ENCODE measurements at regions not wholly inside any gene's neighbourhood (a gene's known extent, or its start where the extent isn't known, plus 50 kb on each side); places are given as distances from the start of the nearest gene placed in this dataset.

DNA sequence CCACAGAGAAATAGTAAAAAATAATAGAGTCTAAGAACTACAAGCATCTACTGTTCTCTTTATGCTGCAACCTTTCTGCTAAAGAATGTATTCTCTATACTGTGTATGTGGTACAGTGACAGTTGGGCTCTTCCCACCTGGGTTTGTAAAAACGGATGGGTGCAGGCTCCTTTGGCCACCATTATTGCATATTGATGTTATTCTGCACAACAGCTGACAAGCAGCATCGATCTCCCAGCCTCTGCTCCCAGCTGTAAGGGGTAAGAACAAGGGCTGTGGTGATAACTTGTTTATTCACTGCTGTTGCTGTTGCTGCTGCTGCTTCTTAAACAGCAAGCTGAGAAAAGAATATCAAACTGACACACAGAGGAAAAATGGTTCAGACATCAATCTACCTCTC, 56.1 kb downstream of the KCNRG start:
- H3K27ac ChIP-seq (ENCODE audit: low read length): no peak overlapping the region
- peaks cover 7% of the 10 kb centered on the region for H3K4me1 ChIP-seq (ENCODE audit: control insufficient read depth, insufficient read depth, low read length)
- WGBS (ENCODE audit: insufficient coverage): 25% methylated on average over 2 of the region's 2 CpGs
- Mint-ChIP-seq H3K27ac (peak overlapping the region; percentile 71 to 86), H3K4me1 (peaks cover 44 to 57% of the 10 kb centered on the region in 2 donors), H3K27me3 (ENCODE audit: low read depth in 2 of 2) (no peaks in the 10 kb centered on the region), H3K4me3 (peak overlapping the region; percentile 65), H3K9me3 (no peaks in the 10 kb centered on the region), H3K36me3 (no peaks in the 10 kb centered on the region)
- DNase-seq: no peak
- H3K4me3 ChIP-seq (ENCODE audit: low read length): no peak overlapping the region
- peak in 1 of 3 donors; percentile 24 for ATAC-seq
- TF ChIP-seq, protein P1, sequence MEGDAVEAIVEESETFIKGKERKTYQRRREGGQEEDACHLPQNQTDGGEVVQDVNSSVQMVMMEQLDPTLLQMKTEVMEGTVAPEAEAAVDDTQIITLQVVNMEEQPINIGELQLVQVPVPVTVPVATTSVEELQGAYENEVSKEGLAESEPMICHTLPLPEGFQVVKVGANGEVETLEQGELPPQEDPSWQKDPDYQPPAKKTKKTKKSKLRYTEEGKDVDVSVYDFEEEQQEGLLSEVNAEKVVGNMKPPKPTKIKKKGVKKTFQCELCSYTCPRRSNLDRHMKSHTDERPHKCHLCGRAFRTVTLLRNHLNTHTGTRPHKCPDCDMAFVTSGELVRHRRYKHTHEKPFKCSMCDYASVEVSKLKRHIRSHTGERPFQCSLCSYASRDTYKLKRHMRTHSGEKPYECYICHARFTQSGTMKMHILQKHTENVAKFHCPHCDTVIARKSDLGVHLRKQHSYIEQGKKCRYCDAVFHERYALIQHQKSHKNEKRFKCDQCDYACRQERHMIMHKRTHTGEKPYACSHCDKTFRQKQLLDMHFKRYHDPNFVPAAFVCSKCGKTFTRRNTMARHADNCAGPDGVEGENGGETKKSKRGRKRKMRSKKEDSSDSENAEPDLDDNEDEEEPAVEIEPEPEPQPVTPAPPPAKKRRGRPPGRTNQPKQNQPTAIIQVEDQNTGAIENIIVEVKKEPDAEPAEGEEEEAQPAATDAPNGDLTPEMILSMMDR (IDR thresholded peaks at IDR 0.05): no peak
- intact Hi-C loops (cut with micrococcal nuclease): no loop called here
- no peaks in the 10 kb centered on the region for H3K9me3 ChIP-seq (ENCODE audit: control insufficient read depth, insufficient read depth, low read length)
- H3K27me3 ChIP-seq (ENCODE audit: control insufficient read depth, insufficient read depth, low read length): no peaks in the 10 kb centered on the region
- peaks cover 9% of the 10 kb centered on the region for H3K36me3 ChIP-seq (ENCODE audit: control insufficient read depth, insufficient read depth, low read length)

DNA sequence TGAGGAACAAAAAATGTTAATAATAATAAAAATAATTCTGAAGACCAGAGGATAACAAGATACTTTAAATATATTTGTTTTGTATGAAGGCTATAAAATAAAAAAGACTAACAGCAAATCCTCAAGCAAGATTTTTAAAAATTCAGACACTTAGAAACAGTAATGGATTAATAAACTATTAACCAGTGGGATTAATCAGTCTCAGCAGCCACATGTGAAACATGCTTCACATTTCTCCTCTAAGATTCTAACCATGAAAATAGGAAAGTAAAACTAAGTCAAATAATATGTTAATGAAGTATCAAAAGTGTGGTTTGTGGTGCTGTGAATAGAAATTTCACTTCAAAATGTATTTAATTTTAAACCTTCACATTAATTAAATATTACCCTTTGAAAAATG, 57.4 kb downstream of the KCNRG start:
- no peak overlapping the region for H3K27ac ChIP-seq (ENCODE audit: low read length)
- H3K4me3 ChIP-seq (ENCODE audit: low read length): no peak overlapping the region
- peaks cover 5% of the 10 kb centered on the region for H3K36me3 ChIP-seq (ENCODE audit: control insufficient read depth, insufficient read depth, low read length)
- Mint-ChIP-seq H3K9me3 (no peaks in the 10 kb centered on the region), H3K27me3 (ENCODE audit: low read depth in 2 of 2) (no peaks in the 10 kb centered on the region), H3K4me1 (peaks cover 46 to 66% of the 10 kb centered on the region in 2 donors), H3K27ac (peak overlapping the region in 1 of 2 donors; percentile 86), H3K4me3 (peak overlapping the region; percentile 28), H3K36me3 (no peaks in the 10 kb centered on the region)
- TF ChIP-seq, protein P1 (IDR thresholded peaks at IDR 0.05): no peak
- no peaks in the 10 kb centered on the region for H3K9me3 ChIP-seq (ENCODE audit: control insufficient read depth, insufficient read depth, low read length)
- no peak for DNase-seq
- peak in 1 of 3 donors; percentile 33 for ATAC-seq
- H3K4me1 ChIP-seq (ENCODE audit: control insufficient read depth, insufficient read depth, low read length): peaks cover 7% of the 10 kb centered on the region
- H3K27me3 ChIP-seq (ENCODE audit: control insufficient read depth, insufficient read depth, low read length): no peaks in the 10 kb centered on the region
- intact Hi-C loops (cut with micrococcal nuclease): no loop called here

DNA sequence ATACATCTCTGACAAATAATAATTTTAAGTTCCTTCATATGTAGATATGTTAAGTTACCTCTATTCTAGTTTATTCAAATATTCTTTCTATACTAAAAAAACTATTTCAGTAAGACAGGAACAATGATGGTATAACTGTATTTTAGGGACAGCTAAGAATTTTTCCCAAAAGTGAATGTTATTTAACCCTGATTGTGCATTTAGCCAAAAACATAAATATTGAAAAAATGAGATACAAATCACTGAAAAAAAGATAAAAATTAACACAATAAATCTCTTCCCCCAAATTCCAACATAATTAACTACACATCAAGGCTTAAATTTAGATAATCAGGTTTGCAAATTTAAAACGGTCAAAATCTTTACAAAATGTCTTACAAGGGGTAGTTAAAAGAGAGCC, 58.1 kb downstream of the KCNRG start:
- peaks cover 46 to 69% of the 10 kb centered on the region in 2 donors for H3K4me1 Mint-ChIP-seq
- H3K9me3 Mint-ChIP-seq: no peaks in the 10 kb centered on the region
- ATAC-seq: no peak
- no peaks in the 10 kb centered on the region for H3K36me3 ChIP-seq (ENCODE audit: control insufficient read depth, insufficient read depth, low read length)
- H3K27ac ChIP-seq (ENCODE audit: low read length): no peak overlapping the region
- no peak overlapping the region for H3K4me3 Mint-ChIP-seq
- no peak for DNase-seq
- peaks cover 7% of the 10 kb centered on the region for H3K4me1 ChIP-seq (ENCODE audit: control insufficient read depth, insufficient read depth, low read length)
- no peaks in the 10 kb centered on the region for H3K36me3 Mint-ChIP-seq
- H3K4me3 ChIP-seq (ENCODE audit: low read length): no peak overlapping the region
- H3K9me3 ChIP-seq (ENCODE audit: control insufficient read depth, insufficient read depth, low read length): no peaks in the 10 kb centered on the region
- TF ChIP-seq, protein P1 (IDR thresholded peaks at IDR 0.05): no peak
- WGBS (ENCODE audit: insufficient coverage): no CpG with 5 or more reads among the region's 1 CpG
- no peaks in the 10 kb centered on the region for H3K27me3 Mint-ChIP-seq (ENCODE audit: low read depth in 2 of 2)
- H3K27me3 ChIP-seq (ENCODE audit: control insufficient read depth, insufficient read depth, low read length): peaks cover 2% of the 10 kb centered on the region
- H3K27ac Mint-ChIP-seq: peak overlapping the region; percentile 58 to 86
- intact Hi-C loops (cut with micrococcal nuclease): no loop called here

DNA sequence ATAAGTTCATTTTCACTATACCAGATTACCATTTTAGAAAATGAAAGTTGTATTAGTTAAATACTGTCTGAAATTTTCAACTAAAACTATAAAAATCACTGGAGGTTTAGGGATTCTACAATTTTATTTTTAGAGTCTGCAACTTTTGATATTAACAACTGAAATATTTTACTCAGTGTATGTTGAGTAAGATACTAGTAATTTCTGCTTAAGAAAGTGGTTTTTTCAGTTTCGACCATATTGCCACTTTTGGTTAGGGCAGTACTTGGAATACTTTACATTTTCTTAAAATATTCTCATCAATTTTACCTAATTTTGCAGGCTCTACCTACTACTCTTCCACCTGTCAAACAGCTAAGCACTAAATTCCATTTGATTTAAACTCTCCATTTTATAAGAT, 59.6 kb downstream of the KCNRG start:
- H3K9me3 Mint-ChIP-seq: no peaks in the 10 kb centered on the region
- ATAC-seq: no peak

More for the DNA sequence above, 59.6 kb downstream of the KCNRG start:
- Histone ChIP-seq H3K9me3 (ENCODE audit: control insufficient read depth, insufficient read depth, low read length) (no peaks in the 10 kb centered on the region), H3K27me3 (ENCODE audit: control insufficient read depth, insufficient read depth, low read length) (peaks cover 2% of the 10 kb centered on the region), H3K36me3 (ENCODE audit: control insufficient read depth, insufficient read depth, low read length) (no peaks in the 10 kb centered on the region), H3K27ac (ENCODE audit: low read length) (no peak overlapping the region), H3K4me3 (ENCODE audit: low read length) (no peak overlapping the region), H3K4me1 (ENCODE audit: control insufficient read depth, insufficient read depth, low read length) (peaks cover 7% of the 10 kb centered on the region)
- Mint-ChIP-seq H3K36me3 (no peaks in the 10 kb centered on the region), H3K4me3 (peak overlapping the region; percentile 13), H3K27me3 (ENCODE audit: low read depth in 2 of 2) (no peaks in the 10 kb centered on the region), H3K4me1 (peaks cover 36 to 61% of the 10 kb centered on the region in 2 donors), H3K27ac (peak overlapping the region in 1 of 2 donors; percentile 96)
- intact Hi-C loops (cut with micrococcal nuclease): no loop called here
- no peak for DNase-seq
- WGBS (ENCODE audit: insufficient coverage): 33% methylated on average over 1 of the region's 1 CpG
- TF ChIP-seq, protein P1 (IDR thresholded peaks at IDR 0.05): no peak
